Activated T-cell treated with anti-CD3 and anti-CD28 coated beads, Interleukin-2, amount 50 U/mL, for 24 hours (primary cell): ENCODE measurements at regions not wholly inside any gene's neighbourhood (a gene's known extent, or its start where the extent isn't known, plus 50 kb on each side); places are given as distances from the start of the nearest gene placed in this dataset.

Source experiments
- DNase-seq: peaks from one replicate; pipeline ENCODE4 v3.0.0-alpha.2; 2020
- H3K27ac Mint-ChIP-seq: 2 replicates; pipeline ENCODE4 v1.8.0; 2020; ENCODE audit warnings: mild to moderate bottlenecking, mixed read lengths
- H3K27me3 Mint-ChIP-seq: 2 replicates; pipeline ENCODE4 v1.8.0; 2020; ENCODE audit warnings: mixed read lengths
- H3K36me3 Mint-ChIP-seq: 2 replicates; pipeline ENCODE4 v1.8.0; 2020; ENCODE audit warnings: low read depth, mixed read lengths
- H3K4me1 Mint-ChIP-seq: 2 replicates; pipeline ENCODE4 v1.8.0; 2020; ENCODE audit warnings: low read depth, mixed read lengths
- H3K4me3 Mint-ChIP-seq: 2 replicates; pipeline ENCODE4 v1.8.0; 2020; ENCODE audit warnings: mild to moderate bottlenecking, moderate library complexity, mixed read lengths
- H3K9me3 Mint-ChIP-seq: 2 replicates; pipeline ENCODE4 v1.8.0; 2020; ENCODE audit warnings: mixed read lengths

DNA sequence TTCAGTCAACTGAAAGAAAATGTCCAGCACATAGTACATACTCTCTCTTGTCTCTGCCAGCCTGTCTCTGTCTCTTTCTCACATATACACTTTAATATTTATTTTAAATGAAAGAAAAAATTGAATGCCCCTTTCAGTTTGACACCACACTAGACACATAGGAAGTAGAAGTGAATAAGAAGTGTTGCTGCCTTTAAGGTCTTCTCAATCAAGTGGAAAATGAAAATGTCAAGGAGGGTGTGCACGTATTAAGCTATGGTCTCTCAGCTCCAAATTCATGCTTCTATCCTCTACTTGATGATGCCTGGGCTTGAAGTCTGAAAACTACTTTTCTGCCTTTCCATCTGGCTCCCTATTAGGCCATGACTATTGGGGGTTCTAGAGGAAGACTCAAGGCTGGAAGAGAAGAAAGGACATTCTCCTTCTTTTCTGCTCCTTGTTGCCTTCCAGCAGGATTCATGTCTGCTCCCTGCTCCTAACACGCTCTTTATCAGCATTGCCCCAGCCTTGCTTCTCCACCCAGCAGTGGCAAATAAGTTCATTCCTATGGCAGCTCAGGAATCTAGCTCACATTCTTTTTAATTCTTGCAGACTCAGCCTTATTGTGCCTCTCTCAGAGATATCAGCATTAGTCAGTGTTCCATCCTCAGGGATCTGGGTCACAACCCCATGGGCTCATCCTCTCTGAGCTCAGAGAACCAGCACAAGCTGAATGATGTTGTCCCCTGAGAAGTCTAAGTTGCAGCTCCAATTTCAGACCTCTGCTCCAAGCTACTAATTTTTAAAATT is 609.1 kb upstream of the GRM7 start:
- no peaks in the 10 kb centered on the region for H3K36me3 Mint-ChIP-seq
- H3K9me3 Mint-ChIP-seq, result peaks cover 27% of the 10 kb centered on the region
- no peaks in the 10 kb centered on the region for H3K4me1 Mint-ChIP-seq
- H3K4me3 Mint-ChIP-seq, result no peak overlapping the region
- no peak overlapping the region for H3K27ac Mint-ChIP-seq
- no peaks in the 10 kb centered on the region for H3K27me3 Mint-ChIP-seq
- DNase-seq, result no peak

DNA sequence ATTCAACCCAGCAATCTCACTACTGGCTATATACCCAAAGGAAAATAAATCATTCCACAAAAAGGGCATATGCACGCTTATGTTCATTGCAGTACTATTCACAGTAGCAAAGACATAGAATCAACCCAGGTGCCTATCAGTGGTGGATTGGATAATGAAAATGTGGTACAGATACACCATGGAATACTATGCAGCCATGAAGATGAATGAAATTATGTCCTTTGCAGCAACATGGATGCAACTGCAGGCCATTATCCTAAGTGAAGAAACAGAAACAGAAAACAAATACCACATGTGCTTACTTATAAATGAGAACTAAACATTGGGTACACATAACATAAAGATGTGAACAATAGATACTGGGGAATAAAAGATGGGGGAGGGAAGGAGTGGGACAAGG is 606.4 kb upstream of the GRM7 start:
- Mint-ChIP-seq H3K36me3 (no peaks in the 10 kb centered on the region), H3K27me3 (no peaks in the 10 kb centered on the region), H3K27ac (no peak overlapping the region), H3K4me3 (no peak overlapping the region), H3K4me1 (no peaks in the 10 kb centered on the region), H3K9me3 (peaks cover 25% of the 10 kb centered on the region)
- DNase-seq, result no peak

GRCh38 chr3:6255229-6255628 is 605.7 kb upstream of the GRM7 start:
- Mint-ChIP-seq H3K9me3 (peaks cover 22% of the 10 kb centered on the region), H3K4me3 (no peak overlapping the region), H3K27me3 (no peaks in the 10 kb centered on the region), H3K36me3 (no peaks in the 10 kb centered on the region), H3K4me1 (no peaks in the 10 kb centered on the region), H3K27ac (no peak overlapping the region)
- DNase-seq, result no peak

DNA sequence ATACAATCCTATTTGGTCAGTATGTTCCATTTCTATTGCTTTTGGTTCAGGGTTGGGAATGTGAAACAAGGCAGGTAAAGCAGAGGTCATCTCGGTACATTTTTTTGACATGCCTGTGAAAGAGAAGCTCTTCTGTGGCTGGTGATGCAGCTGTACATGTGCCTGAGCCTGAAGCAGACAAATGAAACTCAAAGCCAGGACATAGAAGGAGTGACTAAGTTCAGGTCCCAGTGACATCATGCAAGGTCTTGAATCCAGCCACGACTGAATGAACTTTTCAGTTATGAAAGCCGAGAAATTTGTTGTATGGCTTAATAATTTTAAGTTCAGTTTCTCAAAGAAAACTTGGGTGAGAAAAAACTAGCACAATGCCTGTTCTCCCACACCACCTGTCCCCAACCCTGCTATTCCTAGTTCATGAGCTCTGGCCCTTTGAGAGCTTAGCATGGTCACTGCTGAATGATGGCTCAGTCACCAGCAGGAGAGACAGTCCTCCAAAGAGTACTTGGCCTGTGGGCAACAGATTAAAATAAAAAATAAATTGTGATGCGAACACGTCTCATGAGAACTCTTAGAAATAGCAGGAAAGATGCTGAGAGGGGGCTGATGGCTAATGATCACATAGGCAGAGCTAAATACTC is 600.2 kb upstream of the GRM7 start:
- Mint-ChIP-seq H3K4me1 (no peaks in the 10 kb centered on the region), H3K36me3 (no peaks in the 10 kb centered on the region), H3K27me3 (no peaks in the 10 kb centered on the region), H3K4me3 (no peak overlapping the region), H3K9me3 (peaks cover 2% of the 10 kb centered on the region), H3K27ac (no peak overlapping the region)
- DNase-seq, result no peak

- no peaks in the 10 kb centered on the region for H3K27me3 Mint-ChIP-seq
Observed at GRCh38 chr3:6262010-6262409, 598.9 kb upstream of the GRM7 start.

DNA sequence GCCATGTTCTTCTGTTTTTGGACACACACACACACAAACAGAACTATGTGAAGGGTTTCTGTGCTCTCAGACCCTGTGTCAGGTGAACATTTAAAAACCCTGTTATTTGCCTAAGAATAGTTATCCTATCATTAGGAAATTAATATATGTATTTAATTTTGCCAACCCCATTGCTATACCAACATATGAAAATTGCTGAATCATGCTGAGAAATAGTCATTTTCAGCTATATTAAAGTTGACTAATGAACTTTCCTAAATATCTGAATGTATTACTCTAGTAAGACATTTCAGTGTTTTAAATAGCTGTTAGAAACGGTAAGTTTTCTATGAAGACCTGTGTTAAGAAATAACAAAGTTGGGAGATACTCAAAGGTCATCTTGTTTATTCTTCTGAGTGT is 596.9 kb upstream of the GRM7 start:
- Mint-ChIP-seq H3K4me1 (no peaks in the 10 kb centered on the region), H3K4me3 (no peak overlapping the region), H3K9me3 (peaks cover 6% of the 10 kb centered on the region), H3K36me3 (no peaks in the 10 kb centered on the region), H3K27me3 (no peaks in the 10 kb centered on the region), H3K27ac (no peak overlapping the region)
- no peak for DNase-seq

More at GRCh38 chr3:6262010-6262409, 598.9 kb upstream of the GRM7 start:
- H3K27ac Mint-ChIP-seq, result no peak overlapping the region
- H3K4me3 Mint-ChIP-seq, result no peak overlapping the region
- no peaks in the 10 kb centered on the region for H3K4me1 Mint-ChIP-seq
- H3K9me3 Mint-ChIP-seq, result peaks cover 6% of the 10 kb centered on the region
- H3K36me3 Mint-ChIP-seq, result no peaks in the 10 kb centered on the region
- DNase-seq, result no peak

GRCh38 chr3:6264906-6265305 is 596.0 kb upstream of the GRM7 start:
- no peaks in the 10 kb centered on the region for H3K4me1 Mint-ChIP-seq
- H3K27ac Mint-ChIP-seq, result no peak overlapping the region
- H3K36me3 Mint-ChIP-seq, result no peaks in the 10 kb centered on the region
- H3K27me3 Mint-ChIP-seq, result no peaks in the 10 kb centered on the region
- H3K9me3 Mint-ChIP-seq, result peaks cover 9% of the 10 kb centered on the region
- H3K4me3 Mint-ChIP-seq, result no peak overlapping the region
- DNase-seq, result no peak

- no peak for DNase-seq
- Mint-ChIP-seq H3K36me3 (no peaks in the 10 kb centered on the region), H3K27me3 (no peaks in the 10 kb centered on the region), H3K9me3 (peaks cover 16% of the 10 kb centered on the region), H3K4me1 (no peaks in the 10 kb centered on the region), H3K27ac (no peak overlapping the region), H3K4me3 (no peak overlapping the region)
Observed at GRCh38 chr3:6266135-6266534, 594.8 kb upstream of the GRM7 start.

DNA sequence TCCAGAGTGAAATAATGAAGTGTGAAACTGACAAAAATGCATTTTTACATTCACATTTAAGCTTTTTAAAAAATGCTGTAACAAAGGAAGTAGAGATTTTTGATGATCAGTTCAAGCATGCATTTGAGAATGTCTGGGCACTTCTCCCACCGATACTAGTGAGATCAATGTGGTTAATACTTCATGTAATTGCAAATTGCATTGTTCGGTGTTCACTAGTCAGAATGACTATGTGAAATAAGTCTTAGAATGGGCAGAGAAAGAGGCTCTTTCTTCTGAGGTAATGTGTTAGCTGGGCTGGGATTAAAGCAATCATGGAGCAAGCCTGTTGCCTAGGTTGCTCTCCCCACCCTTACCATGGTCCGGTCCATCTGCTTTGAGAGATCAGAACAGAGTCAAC is 587.0 kb upstream of the GRM7 start:
- DNase-seq, result no peak
- Mint-ChIP-seq H3K36me3 (no peaks in the 10 kb centered on the region), H3K27ac (no peak overlapping the region), H3K4me3 (no peak overlapping the region), H3K9me3 (peaks cover 10% of the 10 kb centered on the region), H3K27me3 (no peaks in the 10 kb centered on the region), H3K4me1 (no peaks in the 10 kb centered on the region)

- H3K27ac Mint-ChIP-seq, result no peak overlapping the region
- no peaks in the 10 kb centered on the region for H3K36me3 Mint-ChIP-seq
Observed at GRCh38 chr3:6281662-6282061, 579.3 kb upstream of the GRM7 start.

DNA sequence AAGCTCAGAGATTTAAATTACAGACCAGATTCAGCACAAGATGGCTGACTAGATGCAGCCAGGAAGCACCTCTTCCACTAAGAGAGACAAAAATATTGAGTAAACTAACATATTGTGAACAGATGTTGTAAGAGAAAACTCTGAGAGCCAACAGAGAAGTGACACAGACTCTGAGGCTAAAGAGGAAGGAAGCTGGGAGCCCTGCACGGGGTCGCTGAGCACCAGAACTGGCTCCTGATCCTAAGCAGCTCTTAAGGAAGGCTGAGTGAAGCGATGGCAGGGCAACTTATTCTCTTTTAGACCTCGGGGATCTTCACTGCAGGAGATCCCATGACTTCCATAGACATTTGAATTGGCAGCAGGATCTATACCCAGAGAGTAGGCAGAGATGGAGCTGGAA is 578.0 kb upstream of the GRM7 start:
- H3K4me1 Mint-ChIP-seq, result no peaks in the 10 kb centered on the region
- H3K9me3 Mint-ChIP-seq, result peaks cover 7% of the 10 kb centered on the region
- no peaks in the 10 kb centered on the region for H3K36me3 Mint-ChIP-seq
- H3K4me3 Mint-ChIP-seq, result no peak overlapping the region
- no peak for DNase-seq
- H3K27ac Mint-ChIP-seq, result no peak overlapping the region
- H3K27me3 Mint-ChIP-seq, result no peaks in the 10 kb centered on the region

More at GRCh38 chr3:6281662-6282061, 579.3 kb upstream of the GRM7 start:
- Mint-ChIP-seq H3K27me3 (no peaks in the 10 kb centered on the region), H3K4me3 (no peak overlapping the region), H3K9me3 (peaks cover 5% of the 10 kb centered on the region), H3K4me1 (no peaks in the 10 kb centered on the region)
- no peak for DNase-seq

GRCh38 chr3:6287088-6287875 is 573.6 kb upstream of the GRM7 start:
- H3K36me3 Mint-ChIP-seq, result no peaks in the 10 kb centered on the region
- H3K27me3 Mint-ChIP-seq, result no peaks in the 10 kb centered on the region
- no peaks in the 10 kb centered on the region for H3K4me1 Mint-ChIP-seq
- no peak overlapping the region for H3K27ac Mint-ChIP-seq
- no peak overlapping the region for H3K4me3 Mint-ChIP-seq
- DNase-seq, result no peak
- peaks cover 19% of the 10 kb centered on the region for H3K9me3 Mint-ChIP-seq

DNA sequence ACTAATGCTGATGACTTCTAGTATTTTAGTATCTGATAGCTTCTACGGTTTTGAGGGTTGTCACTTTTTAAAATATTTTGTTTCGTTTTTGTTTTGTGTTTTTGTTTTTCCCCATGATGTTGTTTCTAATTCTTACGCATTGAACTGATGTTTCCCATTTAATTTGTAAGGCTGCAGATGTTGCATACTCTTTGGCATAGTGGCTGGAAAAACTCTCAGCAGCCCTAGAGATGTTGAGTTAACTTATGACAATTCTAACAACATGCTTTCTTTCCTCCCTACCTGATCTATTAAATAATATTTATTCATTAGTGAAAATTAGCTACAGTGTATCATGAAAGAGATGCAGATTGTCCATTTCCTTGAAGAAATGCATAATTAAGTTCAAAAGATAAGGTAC is 559.3 kb upstream of the GRM7 start:
- no peaks in the 10 kb centered on the region for H3K4me1 Mint-ChIP-seq
- no peak overlapping the region for H3K27ac Mint-ChIP-seq
- H3K36me3 Mint-ChIP-seq, result no peaks in the 10 kb centered on the region
- H3K27me3 Mint-ChIP-seq, result no peaks in the 10 kb centered on the region
- H3K4me3 Mint-ChIP-seq, result no peak overlapping the region
- peaks cover 28% of the 10 kb centered on the region for H3K9me3 Mint-ChIP-seq
- DNase-seq, result no peak

DNA sequence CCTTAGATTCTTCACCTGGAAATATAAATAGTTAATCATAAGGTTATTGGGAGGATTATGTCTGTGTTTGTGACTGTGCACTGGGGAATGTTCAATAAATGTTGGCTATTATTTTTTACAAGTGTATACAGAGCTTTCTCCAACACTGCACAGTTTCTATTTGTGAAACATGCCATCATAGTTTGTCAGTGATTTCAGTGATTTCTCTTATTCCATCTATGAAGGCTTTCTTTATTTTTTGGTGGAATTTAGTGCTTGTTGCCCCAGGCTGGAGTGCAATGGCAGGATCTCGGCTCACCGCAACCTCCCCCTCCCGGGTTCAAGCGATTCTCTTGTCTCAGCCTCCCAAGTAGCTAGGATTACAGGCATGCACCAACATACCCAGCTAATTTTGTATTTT is 545.0 kb upstream of the GRM7 start:
- H3K4me3 Mint-ChIP-seq, result no peak overlapping the region
- no peaks in the 10 kb centered on the region for H3K27me3 Mint-ChIP-seq
- no peak overlapping the region for H3K27ac Mint-ChIP-seq
- no peak for DNase-seq
- H3K9me3 Mint-ChIP-seq, result no peaks in the 10 kb centered on the region
- no peaks in the 10 kb centered on the region for H3K36me3 Mint-ChIP-seq
- no peaks in the 10 kb centered on the region for H3K4me1 Mint-ChIP-seq

GRCh38 chr3:6321999-6322398 is 538.9 kb upstream of the GRM7 start:
- no peaks in the 10 kb centered on the region for H3K36me3 Mint-ChIP-seq
- H3K4me1 Mint-ChIP-seq, result no peaks in the 10 kb centered on the region
- no peak overlapping the region for H3K4me3 Mint-ChIP-seq
- no peak overlapping the region for H3K27ac Mint-ChIP-seq
- no peaks in the 10 kb centered on the region for H3K27me3 Mint-ChIP-seq
- H3K9me3 Mint-ChIP-seq, result no peaks in the 10 kb centered on the region
- no peak for DNase-seq
